ENCODE measurements at regions not wholly inside any gene's neighbourhood (a gene's known extent, or its start where the extent isn't known, plus 50 kb on each side); places are given as distances from the start of the nearest gene placed in this dataset.

- TF ChIP-seq EZH2phosphoT487 (IDR thresholded peaks at IDR 0.05; ENCODE audit: insufficient read depth, low read depth) (no peak), EZH2 (IDR thresholded peaks at IDR 0.05; ENCODE audit: insufficient read depth, poor library complexity, severe bottlenecking) (no peak)
- H4K20me1 ChIP-seq (ENCODE audit: insufficient read depth), result no peaks in the 10 kb centered on the region
- DNase-seq, result peak; percentile 9
Observed at GRCh38 chr6:16049168-16049567, 79.7 kb upstream of the MYLIP start.

DNA sequence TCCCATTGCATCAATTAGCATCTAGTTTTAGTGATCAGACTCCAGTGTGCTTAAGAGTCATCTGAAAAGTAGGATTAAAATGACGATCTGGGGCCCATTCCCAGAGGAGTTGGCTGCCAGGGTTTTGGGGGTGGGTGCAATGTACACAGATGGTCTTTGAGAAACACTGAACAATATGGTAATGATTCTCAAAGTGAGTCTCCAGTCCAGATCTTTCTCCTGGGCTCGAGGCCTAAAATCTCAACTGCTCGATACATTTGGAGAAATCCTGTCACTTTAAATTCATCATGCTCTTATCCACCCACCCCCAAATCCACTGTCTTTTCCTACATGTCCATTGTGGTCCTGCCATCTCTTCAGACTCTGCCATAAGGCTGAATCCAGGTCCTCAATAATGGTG, 80.7 kb upstream of the MYLIP start:
- no peak overlapping the region for H3K4me2 ChIP-seq (ENCODE audit: unreplicated experiment)
- no peaks in the 10 kb centered on the region for H3K4me1 ChIP-seq (ENCODE audit: insufficient read depth)
- no peak overlapping the region for H3K4me3 ChIP-seq
- no peaks in the 10 kb centered on the region for H3K9me3 ChIP-seq (ENCODE audit: low read depth)
- in situ Hi-C loops (cut with MboI), result no loop called here
- H3K27me3 ChIP-seq (replicated peaks; ENCODE audit: insufficient read depth), result peaks cover 4% of the 10 kb centered on the region
- TF ChIP-seq EZH2phosphoT487 (IDR thresholded peaks at IDR 0.05; ENCODE audit: insufficient read depth, low read depth) (no peak), EZH2 (IDR thresholded peaks at IDR 0.05; ENCODE audit: insufficient read depth, poor library complexity, severe bottlenecking) (no peak)
- H3K9me2 ChIP-seq (ENCODE audit: insufficient read depth), result no peaks in the 10 kb centered on the region
- no peaks in the 10 kb centered on the region for H4K20me1 ChIP-seq (ENCODE audit: insufficient read depth)
- 41 to 61% methylated on average over 3 of the region's 3 CpGs for WGBS, 2 experiments (ENCODE audit: low coverage in 1 of 2, low lambda C conversion rate in 2 of 2, missing lambda C conversion rate in 2 of 2)
- H3K79me2 ChIP-seq (ENCODE audit: insufficient read depth), result no peaks in the 10 kb centered on the region
- H3K27ac ChIP-seq, result no peak overlapping the region
- no peak overlapping the region for H3K9ac ChIP-seq
- DNase-seq, result no peak
- no peak overlapping the region for H2AFZ ChIP-seq
- H3K36me3 ChIP-seq (ENCODE audit: low read depth), result no peaks in the 10 kb centered on the region
- no peaks in the 10 kb centered on the region for H3F3A ChIP-seq (ENCODE audit: insufficient read depth)

More at GRCh38 chr6:16049168-16049567, 79.7 kb upstream of the MYLIP start:
- Histone ChIP-seq H3K9me2 (ENCODE audit: insufficient read depth) (no peaks in the 10 kb centered on the region), H3K9me3 (ENCODE audit: low read depth) (no peaks in the 10 kb centered on the region), H2AFZ (no peak overlapping the region), H3K27ac (no peak overlapping the region), H3K4me3 (no peak overlapping the region), H3K79me2 (ENCODE audit: insufficient read depth) (no peaks in the 10 kb centered on the region), H3K9ac (no peak overlapping the region), H3K4me1 (ENCODE audit: insufficient read depth) (no peaks in the 10 kb centered on the region), H3K4me2 (ENCODE audit: unreplicated experiment) (no peak overlapping the region), H3K27me3 (replicated peaks; ENCODE audit: insufficient read depth) (no peaks in the 10 kb centered on the region; the same call in none of the 2 replicates), H3K36me3 (ENCODE audit: low read depth) (no peaks in the 10 kb centered on the region), H3F3A (ENCODE audit: insufficient read depth) (no peaks in the 10 kb centered on the region)
- in situ Hi-C loops (cut with MboI), result no loop called here

DNA sequence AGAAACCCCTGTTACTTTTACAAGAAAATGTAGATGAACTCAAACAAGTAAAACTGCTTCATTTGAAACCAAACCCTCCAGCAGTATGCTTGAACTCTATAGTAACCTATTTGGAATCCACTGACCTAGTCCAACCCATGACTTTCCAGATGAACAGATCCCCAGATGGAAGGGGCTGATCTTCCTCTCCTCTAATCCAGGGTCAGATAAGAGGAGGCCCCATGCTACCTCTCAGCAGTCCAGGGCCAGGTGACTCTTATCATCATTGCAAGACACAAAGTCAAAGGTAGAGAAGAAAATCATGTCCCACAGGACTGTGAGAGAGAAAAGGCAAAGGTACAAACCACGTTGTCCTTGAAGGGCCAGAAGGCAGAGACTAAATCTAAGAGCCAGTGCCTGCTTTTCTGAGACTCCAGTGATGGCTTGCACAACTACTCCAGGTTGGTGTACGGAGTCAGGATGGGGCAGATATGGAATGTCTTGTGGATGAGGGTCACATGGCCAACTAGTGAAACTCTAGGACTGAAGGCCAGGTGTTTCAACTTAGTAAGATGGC, 81.4 kb upstream of the MYLIP start:
- Histone ChIP-seq H3K4me3 (no peak overlapping the region), H2AFZ (no peak overlapping the region), H3K9me3 (ENCODE audit: low read depth) (no peaks in the 10 kb centered on the region), H3K4me2 (ENCODE audit: unreplicated experiment) (no peak overlapping the region), H3K4me1 (ENCODE audit: insufficient read depth) (no peaks in the 10 kb centered on the region), H3K27ac (no peak overlapping the region), H3K36me3 (ENCODE audit: low read depth) (no peaks in the 10 kb centered on the region), H3K9me2 (ENCODE audit: insufficient read depth) (no peaks in the 10 kb centered on the region), H3K27me3 (replicated peaks; ENCODE audit: insufficient read depth) (peaks cover 4% of the 10 kb centered on the region), H4K20me1 (ENCODE audit: insufficient read depth) (no peaks in the 10 kb centered on the region), H3K9ac (no peak overlapping the region), H3F3A (ENCODE audit: insufficient read depth) (no peaks in the 10 kb centered on the region), H3K79me2 (ENCODE audit: insufficient read depth) (no peaks in the 10 kb centered on the region)
- no peak for DNase-seq
- WGBS, 2 experiments (ENCODE audit: low coverage in 1 of 2, low lambda C conversion rate in 2 of 2, missing lambda C conversion rate in 2 of 2), result 29 to 30% methylated on average over 2 of the region's 2 CpGs
- in situ Hi-C loops (cut with MboI), result no loop called here
- no peak for TF ChIP-seq EZH2phosphoT487 (IDR thresholded peaks at IDR 0.05; ENCODE audit: insufficient read depth, low read depth)

DNA sequence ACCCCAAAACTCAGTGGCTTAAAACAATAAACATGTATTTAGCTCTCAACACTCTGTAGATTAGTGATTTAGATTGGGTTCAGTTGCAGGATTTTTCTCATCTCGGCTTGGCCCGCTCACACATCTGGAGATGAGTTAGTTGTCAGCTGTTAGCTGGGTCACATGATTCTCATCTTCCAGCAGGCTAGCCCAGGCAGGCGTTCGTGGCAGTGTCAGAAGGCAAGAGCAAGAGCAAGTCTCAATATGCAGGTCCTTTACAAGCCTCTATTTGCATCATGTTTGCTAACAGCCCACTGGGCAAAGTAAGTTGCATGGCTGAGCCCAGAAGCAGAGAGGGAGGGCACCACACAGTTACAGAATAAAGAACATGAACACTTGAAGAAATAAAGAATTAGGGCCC, 83.6 kb upstream of the MYLIP start:
- H3K9ac ChIP-seq, result no peak overlapping the region
- H3K36me3 ChIP-seq (ENCODE audit: low read depth), result no peaks in the 10 kb centered on the region
- DNase-seq, result no peak
- in situ Hi-C loops (cut with MboI), result no loop called here
- H3K27me3 ChIP-seq (replicated peaks; ENCODE audit: insufficient read depth), result peaks cover 4% of the 10 kb centered on the region
- no peaks in the 10 kb centered on the region for H3F3A ChIP-seq (ENCODE audit: insufficient read depth)
- no peaks in the 10 kb centered on the region for H3K9me2 ChIP-seq (ENCODE audit: insufficient read depth)
- no peaks in the 10 kb centered on the region for H3K79me2 ChIP-seq (ENCODE audit: insufficient read depth)
- H4K20me1 ChIP-seq (ENCODE audit: insufficient read depth), result no peaks in the 10 kb centered on the region
- no peak overlapping the region for H3K4me3 ChIP-seq
- H3K4me2 ChIP-seq (ENCODE audit: unreplicated experiment), result no peak overlapping the region
- TF ChIP-seq EZH2phosphoT487 (IDR thresholded peaks at IDR 0.05; ENCODE audit: insufficient read depth, low read depth) (no peak), EZH2 (IDR thresholded peaks at IDR 0.05; ENCODE audit: insufficient read depth, poor library complexity, severe bottlenecking) (no peak)
- H2AFZ ChIP-seq, result no peak overlapping the region
- H3K9me3 ChIP-seq (ENCODE audit: low read depth), result no peaks in the 10 kb centered on the region
- no peak overlapping the region for H3K27ac ChIP-seq
- 13% methylated on average over 4 of the region's 4 CpGs for WGBS, 2 experiments (ENCODE audit: low coverage in 1 of 2, low lambda C conversion rate in 2 of 2, missing lambda C conversion rate in 2 of 2)
- no peaks in the 10 kb centered on the region for H3K4me1 ChIP-seq (ENCODE audit: insufficient read depth)

DNA sequence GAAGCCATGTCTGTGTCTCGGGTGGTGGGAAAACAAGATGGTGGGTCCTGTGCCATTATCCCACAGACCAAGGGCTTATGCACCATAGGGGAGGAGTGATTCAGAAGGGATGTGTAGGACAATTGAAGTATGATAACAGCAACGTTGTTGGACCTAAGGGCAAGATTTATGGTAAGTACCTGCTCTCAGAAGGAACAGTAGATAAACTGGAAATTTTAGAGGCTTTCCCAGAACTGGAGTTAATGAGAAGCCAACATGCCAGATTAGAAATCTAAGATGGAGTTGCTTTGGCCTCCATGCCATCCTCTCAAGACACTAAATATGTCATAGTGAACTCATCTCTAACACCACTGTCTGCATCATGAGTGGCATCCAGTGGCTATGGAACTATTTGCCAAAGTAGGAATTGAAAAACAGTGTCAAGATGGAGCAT, 84.7 kb upstream of the MYLIP start:
- Histone ChIP-seq H3K4me2 (ENCODE audit: unreplicated experiment) (no peak overlapping the region), H3K4me1 (ENCODE audit: insufficient read depth) (no peaks in the 10 kb centered on the region), H4K20me1 (ENCODE audit: insufficient read depth) (no peaks in the 10 kb centered on the region), H2AFZ (no peak overlapping the region), H3K27me3 (replicated peaks; ENCODE audit: insufficient read depth) (peaks cover 4% of the 10 kb centered on the region), H3K36me3 (ENCODE audit: low read depth) (no peaks in the 10 kb centered on the region), H3K4me3 (no peak overlapping the region), H3K27ac (no peak overlapping the region), H3F3A (ENCODE audit: insufficient read depth) (no peaks in the 10 kb centered on the region), H3K9ac (no peak overlapping the region), H3K79me2 (ENCODE audit: insufficient read depth) (no peaks in the 10 kb centered on the region), H3K9me3 (ENCODE audit: low read depth) (no peaks in the 10 kb centered on the region), H3K9me2 (ENCODE audit: insufficient read depth) (no peaks in the 10 kb centered on the region)
- no peak for DNase-seq
- in situ Hi-C loops (cut with MboI), result no loop called here
- 40 to 44% methylated on average over 2 of the region's 2 CpGs for WGBS, 2 experiments (ENCODE audit: low coverage in 1 of 2, low lambda C conversion rate in 2 of 2, missing lambda C conversion rate in 2 of 2)
- TF ChIP-seq EZH2 (IDR thresholded peaks at IDR 0.05; ENCODE audit: insufficient read depth, poor library complexity, severe bottlenecking) (no peak), EZH2phosphoT487 (IDR thresholded peaks at IDR 0.05; ENCODE audit: insufficient read depth, low read depth) (no peak)

Measured in GM23248 (cell line).